Peyer's patch (tissue), 4 donors: ENCODE measurements at regions not wholly inside any gene's neighbourhood (a gene's known extent, or its start where the extent isn't known, plus 50 kb on each side); places are given as distances from the start of the nearest gene placed in this dataset.
"Not testable (repeated sequence)": the region's sequence is repeated elsewhere in the genome, so short reads cannot be mapped to it uniquely, and the experiment has no call there.

ENCODE experiments used
- DNase-seq, 3 donors: peaks; one replicate each; pipeline ENCODE4 v3.0.0-alpha.2; 2017 to 2019
- H3K27ac ChIP-seq, 4 donors: fragments of 200-600 bp; sonication (generic); one replicate each; pipeline ENCODE4 v1.5.1; 2016 to 2019
- H3K27me3 ChIP-seq, 2 donors: fragments of 200-600 bp; sonication (generic); one replicate each; pipeline ENCODE4 v1.5.1; 2019
- H3K36me3 ChIP-seq, 3 donors: fragments of 200-600 bp; sonication (generic); one replicate each; pipeline ENCODE4 v1.5.1; 2016 to 2019
- H3K4me1 ChIP-seq, 4 donors: fragments of 200-600 bp; sonication (generic); one replicate each; pipeline ENCODE4 v1.5.1; 2016 to 2019
- H3K4me3 ChIP-seq, 4 donors: fragments of 200-600 bp; sonication (generic); 1 replicate in 3 of 4; 2 replicates in 1 of 4; pipeline ENCODE4 v1.5.1; 2016 to 2019; ENCODE audit warnings: mild to moderate bottlenecking in 1 of 4
- H3K9me3 ChIP-seq, 4 donors: fragments of 200-600 bp; sonication (generic); one replicate each; pipeline ENCODE4 v1.5.1; 2016 to 2019; ENCODE audit warnings: mild to moderate bottlenecking in 1 of 4
- CTCF ChIP-seq, 6 experiments: fragments of 450-650 bp in 4 of 6; fragments of 200-600 bp in 2 of 6; sonication (generic) in 1 of 6; IDR thresholded peaks; one replicate each; pipeline ENCODE4 v1.5.1; 2017 to 2019; ENCODE audit warnings: antibody characterized with exemption in 6 of 6, mild to moderate bottlenecking in 3 of 6, moderate library complexity in 1 of 6
- POLR2A ChIP-seq, 2 donors: fragments of 450-650 bp; IDR thresholded peaks; one replicate each; pipeline ENCODE4 v1.5.1; 2017; ENCODE audit warnings: antibody characterized with exemption in 2 of 2, mild to moderate bottlenecking in 2 of 2, moderate library complexity in 2 of 2

- Histone ChIP-seq H3K36me3 (no peaks in the 10 kb centered on the region), H3K4me3 (no peak overlapping the region), H3K27me3 (no peaks in the 10 kb centered on the region), H3K4me1 (no peaks in the 10 kb centered on the region), H3K9me3 (no peaks in the 10 kb centered on the region), H3K27ac (no peak overlapping the region)
- DNase-seq, result no peak
- no peak for TF ChIP-seq POLR2A (IDR thresholded peaks at IDR 0.05)
- no peak for TF ChIP-seq CTCF (IDR thresholded peaks at IDR 0.05)
These were observed 102.7 kb upstream of the PRSS1 start for GRCh38 chr7:142646386-142647140.

- Histone ChIP-seq H3K27me3 (no peaks in the 10 kb centered on the region), H3K27ac (no peak overlapping the region), H3K4me3 (no peak overlapping the region), H3K36me3 (no peaks in the 10 kb centered on the region), H3K9me3 (no peaks in the 10 kb centered on the region), H3K4me1 (no peaks in the 10 kb centered on the region)
- DNase-seq, result no peak
- TF ChIP-seq POLR2A (IDR thresholded peaks at IDR 0.05), result no peak
- TF ChIP-seq CTCF (IDR thresholded peaks at IDR 0.05), result no peak
These were observed 103.5 kb upstream of the PRSS1 start for GRCh38 chr7:142645777-142646176.

- Histone ChIP-seq H3K27ac (no peak overlapping the region), H3K9me3 (no peaks in the 10 kb centered on the region), H3K4me3 (no peak overlapping the region), H3K4me1 (no peaks in the 10 kb centered on the region), H3K27me3 (no peaks in the 10 kb centered on the region), H3K36me3 (no peaks in the 10 kb centered on the region)
- TF ChIP-seq CTCF (IDR thresholded peaks at IDR 0.05), result no peak
- TF ChIP-seq POLR2A (IDR thresholded peaks at IDR 0.05), result no peak
- DNase-seq, result no peak
These were observed 107.0 kb upstream of the PRSS1 start for GRCh38 chr7:142642316-142642715.

GRCh38 chr7:142641252-142641651 is 108.0 kb upstream of the PRSS1 start:
- not testable (repeated sequence) for DNase-seq, H3K27me3 ChIP-seq, H3K36me3 ChIP-seq, H3K27ac ChIP-seq, H3K9me3 ChIP-seq, H3K4me3 ChIP-seq, H3K4me1 ChIP-seq

- Histone ChIP-seq H3K27me3 (no peaks in the 10 kb centered on the region), H3K36me3 (no peaks in the 10 kb centered on the region), H3K9me3 (no peaks in the 10 kb centered on the region), H3K4me1 (no peaks in the 10 kb centered on the region), H3K27ac (no peak overlapping the region), H3K4me3 (no peak overlapping the region)
- no peak for DNase-seq
- TF ChIP-seq POLR2A (IDR thresholded peaks at IDR 0.05) (no peak), CTCF (IDR thresholded peaks at IDR 0.05) (no peak)
These were observed 110.7 kb upstream of the PRSS1 start for GRCh38 chr7:142638581-142638980.

- peak overlapping the region in 1 of 4 donors; percentile 17 for H3K27ac ChIP-seq
- DNase-seq, result no peak
- TF ChIP-seq CTCF (IDR thresholded peaks at IDR 0.05) (no peak), POLR2A (IDR thresholded peaks at IDR 0.05) (no peak)
- no peaks in the 10 kb centered on the region for H3K27me3 ChIP-seq
- no peak overlapping the region for H3K4me3 ChIP-seq
- no peaks in the 10 kb centered on the region for H3K4me1 ChIP-seq
- no peaks in the 10 kb centered on the region for H3K36me3 ChIP-seq
- H3K9me3 ChIP-seq, result no peaks in the 10 kb centered on the region
These were observed 112.0 kb upstream of the PRSS1 start for GRCh38 chr7:142637240-142637639.
